Sigmoid colon (tissue), 6 donors: ENCODE measurements at regions not wholly inside any gene's neighbourhood (a gene's known extent, or its start where the extent isn't known, plus 50 kb on each side); places are given as distances from the start of the nearest gene placed in this dataset.

Experiments used
- DNase-seq: peaks from one replicate; pipeline ENCODE4 v3.0.0-alpha.2; 2019
- H3K27ac ChIP-seq, 4 donors: fragments of 200-600 bp; sonication (generic); one replicate each; pipeline ENCODE4 v1.5.1; 2016 to 2019; ENCODE audit warnings: mild to moderate bottlenecking in 1 of 4
- H3K27me3 ChIP-seq, 3 donors: fragments of 200-600 bp; sonication (generic); one replicate each; pipeline ENCODE4 v1.5.1; 2019; ENCODE audit warnings: mild to moderate bottlenecking in 1 of 3
- H3K36me3 ChIP-seq, 4 donors: fragments of 200-600 bp; sonication (generic); one replicate each; pipeline ENCODE4 v1.5.1; 2016 to 2019
- H3K4me1 ChIP-seq, 4 donors: fragments of 200-600 bp; sonication (generic); one replicate each; pipeline ENCODE4 v1.5.1; 2017 to 2019
- H3K4me3 ChIP-seq, 4 donors: fragments of 200-600 bp; sonication (generic); one replicate each; pipeline ENCODE4 v1.5.1; 2017 to 2019; ENCODE audit warnings: mild to moderate bottlenecking in 2 of 4, moderate library complexity in 1 of 4
- H3K9me3 ChIP-seq, 4 donors: fragments of 200-600 bp in 3 of 4; sonication (generic) in 3 of 4; one replicate each; pipeline versions ENCODE4 v1.5.1 to v1.6.1; 2013 to 2019
- CTCF ChIP-seq, 4 experiments: fragments of 450-650 bp in 3 of 4; fragments of 200-600 bp in 1 of 4; IDR thresholded peaks; one replicate each; pipeline ENCODE4 v1.5.1; 2016 to 2019; ENCODE audit warnings: antibody characterized with exemption in 4 of 4, mild to moderate bottlenecking in 3 of 4, moderate library complexity in 2 of 4
- EP300 ChIP-seq, 4 donors: sonication (generic); formaldehyde crosslinking; IDR thresholded peaks; one replicate each; pipeline ENCODE4 v1.6.1; 2017; ENCODE audit warnings: antibody characterized with exemption in 4 of 4
- POLR2A ChIP-seq, 2 donors: fragments of 450-650 bp; IDR thresholded peaks; one replicate each; pipeline ENCODE4 v1.6.1; 2016; ENCODE audit warnings: antibody characterized with exemption in 2 of 2, mild to moderate bottlenecking in 2 of 2, moderate library complexity in 2 of 2
- POLR2AphosphoS5 ChIP-seq, 4 donors: sonication (generic); formaldehyde crosslinking; IDR thresholded peaks; one replicate each; pipeline ENCODE4 v1.6.1; 2017; ENCODE audit warnings: antibody characterized with exemption in 4 of 4
- WGBS, 2 donors: extraction: QIAGEN DNeasy Blood & Tissue Kit; methylation state at CpG; one replicate each; pipeline ENCODE4 v1.1.7; 2013; 5-methylcytosine and 5-hydroxymethylcytosine counted together
- intact Hi-C: fragments of 100-400 bp; cut with DNase I; formaldehyde crosslinking; loops from one replicate; pipeline ENCODE4 v1.15.1; 2023
- donor health status: healthy with polysubstance abuse.
- donor health status: healthy.

GRCh38 chr13:26469602-26470001, 87.9 kb upstream of the WASF3 start:
- no peaks in the 10 kb centered on the region for H3K27me3 ChIP-seq
- H3K27ac ChIP-seq = no peak overlapping the region
- no peaks in the 10 kb centered on the region for H3K9me3 ChIP-seq
- no peak overlapping the region for H3K4me3 ChIP-seq
- H3K4me1 ChIP-seq = peaks cover 0 to 7% (median 0%) of the 10 kb centered on the region in 4 donors
- TF ChIP-seq POLR2AphosphoS5 (IDR thresholded peaks at IDR 0.05) (no peak), CTCF (IDR thresholded peaks at IDR 0.05) (no peak), EP300 (IDR thresholded peaks at IDR 0.05) (no peak), POLR2A (IDR thresholded peaks at IDR 0.05) (no peak)
- intact Hi-C loops = no loop called here
- WGBS, 2 donors = 70 to 86% methylated on average over 4 of the region's 4 CpGs
- no peak for DNase-seq
- no peaks in the 10 kb centered on the region for H3K36me3 ChIP-seq

GRCh38 chr13:26471807-26472206, 85.7 kb upstream of the WASF3 start:
- WGBS, 2 donors = 79 to 84% methylated on average over 8 of the region's 8 CpGs
- no peak for DNase-seq
- peaks cover 0 to 20% (median 0%) of the 10 kb centered on the region in 4 donors for H3K4me1 ChIP-seq
- no peaks in the 10 kb centered on the region for H3K36me3 ChIP-seq
- no peaks in the 10 kb centered on the region for H3K9me3 ChIP-seq
- H3K27ac ChIP-seq = no peak overlapping the region
- H3K27me3 ChIP-seq = no peaks in the 10 kb centered on the region
- intact Hi-C loops = no loop called here
- TF ChIP-seq CTCF (IDR thresholded peaks at IDR 0.05) = no peak
- TF ChIP-seq POLR2A (IDR thresholded peaks at IDR 0.05) = no peak
- TF ChIP-seq POLR2AphosphoS5 (IDR thresholded peaks at IDR 0.05) = no peak
- TF ChIP-seq EP300 (IDR thresholded peaks at IDR 0.05) = no peak
- H3K4me3 ChIP-seq = no peak overlapping the region

GRCh38 chr13:26473571-26474230, 83.8 kb upstream of the WASF3 start:
- DNase-seq = no peak
- Histone ChIP-seq H3K4me1 (peaks cover 0 to 28% (median 0%) of the 10 kb centered on the region in 4 donors), H3K27me3 (no peaks in the 10 kb centered on the region), H3K4me3 (no peak overlapping the region), H3K36me3 (no peaks in the 10 kb centered on the region), H3K9me3 (no peaks in the 10 kb centered on the region), H3K27ac (no peak overlapping the region)
- WGBS, 2 donors = 68 to 76% methylated on average over 5 of the region's 5 CpGs
- intact Hi-C loops = no loop called here
- TF ChIP-seq EP300 (IDR thresholded peaks at IDR 0.05) = no peak
- TF ChIP-seq POLR2A (IDR thresholded peaks at IDR 0.05) = no peak
- no peak for TF ChIP-seq CTCF (IDR thresholded peaks at IDR 0.05)
- TF ChIP-seq POLR2AphosphoS5 (IDR thresholded peaks at IDR 0.05) = no peak

- H3K36me3 ChIP-seq = no peaks in the 10 kb centered on the region
- intact Hi-C loops = no loop called here
- TF ChIP-seq POLR2AphosphoS5 (IDR thresholded peaks at IDR 0.05) (no peak), EP300 (IDR thresholded peaks at IDR 0.05) (no peak), CTCF (IDR thresholded peaks at IDR 0.05) (no peak)
- H3K27me3 ChIP-seq = no peaks in the 10 kb centered on the region
- no peak overlapping the region for H3K4me3 ChIP-seq
- H3K4me1 ChIP-seq = peaks cover 0 to 28% (median 0%) of the 10 kb centered on the region in 4 donors
- 82 to 84% methylated on average over 11 of the region's 11 CpGs for WGBS, 2 donors
- no peak for DNase-seq
- H3K27ac ChIP-seq = no peak overlapping the region
- no peaks in the 10 kb centered on the region for H3K9me3 ChIP-seq
Measured at GRCh38 chr13:26474286-26474685, 83.2 kb upstream of the WASF3 start.
